NCI-H187 treated with DMSO at 0.1 percent for 48 hours (cell line): ENCODE measurements at regions not wholly inside any gene's neighbourhood (a gene's known extent, or its start where the extent isn't known, plus 50 kb on each side); places are given as distances from the start of the nearest gene placed in this dataset.
"Not testable (repeated sequence)": the region's sequence is repeated elsewhere in the genome, so short reads cannot be mapped to it uniquely, and the experiment has no call there.

ENCODE experiments used
- DNase-seq: peaks from one replicate; lab custom pipeline; 2025; lab: John Stamatoyannopoulos, UW

GRCh38 chr5:85549229-85549628, 1068.5 kb upstream of the COX7C start:
- no peak for DNase-seq

- DNase-seq, result no peak
Measured at GRCh38 chr5:85549836-85550599, 1067.7 kb upstream of the COX7C start.

- no peak for DNase-seq
Measured at GRCh38 chr5:85556464-85556863, 1061.3 kb upstream of the COX7C start.

- no peak for DNase-seq
Measured at GRCh38 chr5:85576666-85577065, 1041.1 kb upstream of the COX7C start.

GRCh38 chr5:85587806-85588205, 1029.9 kb upstream of the COX7C start:
- not testable (repeated sequence) for DNase-seq

- DNase-seq, result not testable (repeated sequence)
Measured at GRCh38 chr5:85588268-85588667, 1029.5 kb upstream of the COX7C start.

GRCh38 chr5:85590764-85591163, 1027.0 kb upstream of the COX7C start:
- DNase-seq, result no peak

- DNase-seq, result no peak
Measured at GRCh38 chr5:85591311-85591710, 1026.4 kb upstream of the COX7C start.

GRCh38 chr5:85602843-85603242, 1014.9 kb upstream of the COX7C start:
- no peak for DNase-seq

GRCh38 chr5:85604378-85604777, 1013.4 kb upstream of the COX7C start:
- DNase-seq, result no peak

- DNase-seq, result no peak
Measured at GRCh38 chr5:85604786-85605185, 1013.0 kb upstream of the COX7C start.

- DNase-seq, result no peak
Measured at GRCh38 chr5:85605381-85605780, 1012.4 kb upstream of the COX7C start.

GRCh38 chr5:85614489-85614888, 1003.3 kb upstream of the COX7C start:
- DNase-seq, result no peak

GRCh38 chr5:85621668-85622067, 996.1 kb upstream of the COX7C start:
- DNase-seq, result no peak

GRCh38 chr5:85628153-85628552, 989.6 kb upstream of the COX7C start:
- DNase-seq, result no peak

GRCh38 chr5:85638495-85639125, 979.1 kb upstream of the COX7C start:
- DNase-seq, result not testable (repeated sequence)

GRCh38 chr5:85646036-85646435, 971.7 kb upstream of the COX7C start:
- DNase-seq, result no peak

- no peak for DNase-seq
Measured at GRCh38 chr5:85646641-85647040, 971.1 kb upstream of the COX7C start.

- DNase-seq, result no peak
Measured at GRCh38 chr5:85647349-85648127, 970.2 kb upstream of the COX7C start.

GRCh38 chr5:85648495-85648894, 969.2 kb upstream of the COX7C start:
- no peak for DNase-seq

- no peak for DNase-seq
Measured at GRCh38 chr5:85651731-85652130, 966.0 kb upstream of the COX7C start.

- not testable (repeated sequence) for DNase-seq
Measured at GRCh38 chr5:85654144-85654543, 963.6 kb upstream of the COX7C start.

GRCh38 chr5:85656050-85656449, 961.7 kb upstream of the COX7C start:
- DNase-seq, result no peak
